Lung (tissue), 11 donors: ENCODE measurements at regions not wholly inside any gene's neighbourhood (a gene's known extent, or its start where the extent isn't known, plus 50 kb on each side); places are given as distances from the start of the nearest gene placed in this dataset.

Source experiments
- ATAC-seq: fragments of 200-7000 bp; cut with Tn5 transposase; one replicate; pipeline ENCODE4 v1.9.1; 2020; ENCODE audit warnings: moderate number of reproducible peaks; ENCODE audit not compliant: insufficient read depth, low FRiP score
- DNase-seq, 3 donors: peaks; one replicate each; pipeline ENCODE4 v3.0.0-alpha.2; 2013 to 2017
- H3K27ac ChIP-seq, 2 donors: one replicate each; pipeline ENCODE4 v1.5.1; 2013; ENCODE audit warnings: mild to moderate bottlenecking in 2 of 2, moderate library complexity in 2 of 2, control low read depth in 1 of 2, inconsistent platforms in 1 of 2, low read depth in 1 of 2, low read length in 1 of 2
- H3K27me3 ChIP-seq, 3 donors: one replicate each; pipeline ENCODE4 v1.5.1; 2013; ENCODE audit warnings: low read length in 2 of 3; ENCODE audit not compliant: control insufficient read depth in 3 of 3, insufficient read depth in 3 of 3
- H3K36me3 ChIP-seq, 4 donors: one replicate each; pipeline ENCODE4 v1.5.1; 2013; ENCODE audit warnings: low read length in 4 of 4, mild to moderate bottlenecking in 1 of 4, moderate library complexity in 1 of 4; ENCODE audit not compliant: control insufficient read depth in 4 of 4, insufficient read depth in 4 of 4
- H3K4me1 ChIP-seq, 5 donors: one replicate each; pipeline ENCODE4 v1.5.1; 2013; ENCODE audit warnings: low read length in 5 of 5, mild to moderate bottlenecking in 2 of 5, moderate library complexity in 1 of 5; ENCODE audit not compliant: control insufficient read depth in 5 of 5, insufficient read depth in 5 of 5
- H3K4me3 ChIP-seq: one replicate; pipeline ENCODE4 v1.5.1; 2013; ENCODE audit warnings: mild to moderate bottlenecking, control low read depth, moderate library complexity
- H3K9ac ChIP-seq, 2 donors: one replicate each; pipeline ENCODE4 v1.5.1; 2013; ENCODE audit warnings: low read length in 2 of 2, control low read depth in 1 of 2; ENCODE audit not compliant: insufficient read depth in 1 of 2
- H3K9me3 ChIP-seq, 4 donors: one replicate each; pipeline ENCODE4 v1.5.1; 2013; ENCODE audit warnings: low read length in 3 of 4, mild to moderate bottlenecking in 1 of 4, moderate library complexity in 1 of 4; ENCODE audit not compliant: control insufficient read depth in 4 of 4, insufficient read depth in 3 of 4
- WGBS, 2 donors: extraction: QIAGEN DNeasy Blood & Tissue Kit; methylation state at CpG; one replicate each; pipeline ENCODE4 v1.1.7; 2013; 5-methylcytosine and 5-hydroxymethylcytosine counted together
- TF ChIP-seq, protein P1 (sequence below): IDR thresholded peaks from 2 replicates; pipeline ENCODE4 v1.5.1; 2012; ENCODE audit warnings: mild to moderate bottlenecking; ENCODE audit errors: control extremely low read depth, extremely low read depth
- donor health status: control.
- donor health status: control.
- donor health status: Bipolar disorder and iron deficiency.
- donor health status: healthy.
- donor health status: DM: yes; HTN: yes; CAD: no.

DNA sequence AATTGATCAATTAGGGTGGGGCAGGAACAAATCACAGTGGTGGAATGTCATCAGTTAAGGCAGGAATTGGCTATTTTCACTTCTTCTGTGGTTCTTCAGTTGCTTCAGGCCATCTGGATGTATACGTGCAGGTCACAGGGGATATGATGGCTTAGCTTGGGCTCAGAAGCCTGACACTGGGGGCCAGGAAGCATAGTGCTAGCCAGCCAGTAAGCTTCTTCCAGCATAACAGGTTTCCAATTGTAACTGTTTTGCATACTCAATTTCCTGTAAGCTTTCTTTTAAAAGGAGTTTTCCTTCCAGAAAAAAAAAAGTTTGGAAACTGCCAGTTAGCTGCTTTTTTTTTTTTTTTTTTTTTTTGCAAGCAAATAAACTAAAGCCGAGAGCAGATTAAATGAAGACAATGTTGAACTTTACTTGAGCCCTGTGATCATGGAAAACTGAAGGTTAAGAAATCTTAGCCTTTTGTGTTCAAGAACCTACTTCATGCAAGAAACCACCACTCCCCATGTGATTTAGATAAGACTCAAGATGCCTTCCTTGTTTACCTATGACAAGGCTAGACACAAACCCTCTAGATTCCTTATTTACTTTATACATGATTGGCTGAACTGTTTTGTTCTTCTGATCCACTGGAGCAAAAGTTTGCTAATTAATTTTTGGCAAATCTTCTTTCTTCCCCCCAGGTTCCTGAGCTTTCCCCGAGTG is 126.9 kb upstream of the LINC00305 start:
- H3K4me3 ChIP-seq: no peak overlapping the region
- peaks cover 0 to 5% (median 0%) of the 10 kb centered on the region in 3 donors for H3K27me3 ChIP-seq
- no peak overlapping the region for H3K9ac ChIP-seq
- H3K27ac ChIP-seq: peak overlapping the region in 1 of 2 donors; percentile 43
- peaks cover 0 to 8% (median 0%) of the 10 kb centered on the region in 5 donors for H3K4me1 ChIP-seq
- WGBS, 2 donors: 37 to 52% methylated on average over 3 of the region's 3 CpGs
- peaks cover 0 to 3% (median under 1%) of the 10 kb centered on the region in 4 donors for H3K9me3 ChIP-seq
- ATAC-seq: no peak
- DNase-seq: peak in 2 of 3 donors; percentile 6 to 43
- no peaks in the 10 kb centered on the region for H3K36me3 ChIP-seq
- TF ChIP-seq, protein P1, sequence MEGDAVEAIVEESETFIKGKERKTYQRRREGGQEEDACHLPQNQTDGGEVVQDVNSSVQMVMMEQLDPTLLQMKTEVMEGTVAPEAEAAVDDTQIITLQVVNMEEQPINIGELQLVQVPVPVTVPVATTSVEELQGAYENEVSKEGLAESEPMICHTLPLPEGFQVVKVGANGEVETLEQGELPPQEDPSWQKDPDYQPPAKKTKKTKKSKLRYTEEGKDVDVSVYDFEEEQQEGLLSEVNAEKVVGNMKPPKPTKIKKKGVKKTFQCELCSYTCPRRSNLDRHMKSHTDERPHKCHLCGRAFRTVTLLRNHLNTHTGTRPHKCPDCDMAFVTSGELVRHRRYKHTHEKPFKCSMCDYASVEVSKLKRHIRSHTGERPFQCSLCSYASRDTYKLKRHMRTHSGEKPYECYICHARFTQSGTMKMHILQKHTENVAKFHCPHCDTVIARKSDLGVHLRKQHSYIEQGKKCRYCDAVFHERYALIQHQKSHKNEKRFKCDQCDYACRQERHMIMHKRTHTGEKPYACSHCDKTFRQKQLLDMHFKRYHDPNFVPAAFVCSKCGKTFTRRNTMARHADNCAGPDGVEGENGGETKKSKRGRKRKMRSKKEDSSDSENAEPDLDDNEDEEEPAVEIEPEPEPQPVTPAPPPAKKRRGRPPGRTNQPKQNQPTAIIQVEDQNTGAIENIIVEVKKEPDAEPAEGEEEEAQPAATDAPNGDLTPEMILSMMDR: no peak

DNA sequence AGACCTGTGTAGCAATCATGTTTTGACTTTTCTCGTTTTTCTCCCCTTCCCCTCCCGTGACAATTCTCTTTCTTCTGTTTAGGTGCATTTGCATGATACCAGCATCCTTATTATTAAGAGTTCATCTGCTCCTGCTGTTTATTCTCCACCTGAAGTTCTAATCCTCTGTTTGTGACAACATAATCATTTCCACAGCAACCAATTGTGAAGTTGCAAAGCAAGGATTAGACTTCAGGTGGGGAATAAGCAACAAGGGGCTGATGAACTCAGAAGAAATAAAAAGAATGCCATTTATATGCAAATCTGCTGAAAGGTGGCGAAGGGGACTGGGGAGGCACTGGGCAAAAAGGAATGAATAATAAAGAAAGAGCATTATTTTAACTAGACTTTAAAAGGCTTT is 124.8 kb upstream of the LINC00305 start:
- H3K9ac ChIP-seq: no peak overlapping the region
- H3K9me3 ChIP-seq: peaks cover 0 to 5% (median 0%) of the 10 kb centered on the region in 4 donors
- peaks cover 0 to 8% (median 0%) of the 10 kb centered on the region in 3 donors for H3K27me3 ChIP-seq
- H3K4me1 ChIP-seq: peaks cover 0 to 8% (median 0%) of the 10 kb centered on the region in 5 donors
- no peak overlapping the region for H3K27ac ChIP-seq
- TF ChIP-seq, protein P1: no peak
- no peak overlapping the region for H3K4me3 ChIP-seq
- no peak for ATAC-seq
- H3K36me3 ChIP-seq: no peaks in the 10 kb centered on the region
- no peak for DNase-seq
- WGBS, 2 donors: 79 to 86% methylated on average over 3 of the region's 3 CpGs

GRCh38 chr18:64271975-64272659 is 123.2 kb upstream of the LINC00305 start:
- DNase-seq: no peak
- Histone ChIP-seq H3K9me3 (peaks cover 0 to 2% (median 0%) of the 10 kb centered on the region in 4 donors), H3K27ac (no peak overlapping the region), H3K27me3 (peaks cover 0 to 5% (median 0%) of the 10 kb centered on the region in 3 donors), H3K4me3 (no peak overlapping the region), H3K9ac (no peak overlapping the region), H3K36me3 (no peaks in the 10 kb centered on the region), H3K4me1 (peaks cover 0 to 8% (median 0%) of the 10 kb centered on the region in 5 donors)
- no peak for ATAC-seq
- WGBS, 2 donors: 69 to 88% methylated on average over 6 of the region's 6 CpGs
- TF ChIP-seq, protein P1: no peak
